GM18867 (cell line): ENCODE measurements at regions not wholly inside any gene's neighbourhood (a gene's known extent, or its start where the extent isn't known, plus 50 kb on each side); places are given as distances from the start of the nearest gene placed in this dataset.

Source experiments
- ATAC-seq: cut with Tn5 transposase; IDR thresholded peaks from one replicate; pipeline ENCODE4 v1.9.1; 2021; ENCODE audit warnings: mild to moderate bottlenecking, moderate library complexity; ENCODE audit not compliant: unreplicated experiment

GRCh38 chr2:138175066-138175465, 210.8 kb downstream of the HNMT start:
- no peak for ATAC-seq

GRCh38 chr2:138176862-138177439, 212.7 kb downstream of the HNMT start:
- ATAC-seq = no peak

GRCh38 chr2:138177693-138178092, 213.4 kb downstream of the HNMT start:
- ATAC-seq = no peak

- no peak for ATAC-seq
Observed at GRCh38 chr2:138180692-138181386, 216.6 kb downstream of the HNMT start.

- no peak for ATAC-seq
Observed at GRCh38 chr2:138182250-138182936, 218.1 kb downstream of the HNMT start.

DNA sequence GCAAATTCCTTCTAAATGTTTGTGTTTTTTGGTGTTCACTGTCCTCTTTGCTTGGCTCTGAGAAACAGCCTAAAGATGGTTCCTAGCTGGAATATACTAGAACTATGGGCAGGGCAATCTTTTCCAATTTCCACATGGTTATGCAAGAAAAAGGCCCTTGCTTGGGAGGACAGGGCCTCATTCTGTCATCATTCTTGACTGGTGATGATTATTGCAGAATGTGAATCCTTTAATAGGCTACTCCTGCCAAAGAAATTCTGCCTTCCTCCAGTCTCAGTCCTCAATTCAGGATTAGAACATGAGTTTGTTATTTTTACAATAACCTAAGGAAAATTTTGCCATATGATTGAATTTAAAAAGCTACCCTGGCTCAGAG, 218.7 kb downstream of the HNMT start:
- ATAC-seq = no peak

DNA sequence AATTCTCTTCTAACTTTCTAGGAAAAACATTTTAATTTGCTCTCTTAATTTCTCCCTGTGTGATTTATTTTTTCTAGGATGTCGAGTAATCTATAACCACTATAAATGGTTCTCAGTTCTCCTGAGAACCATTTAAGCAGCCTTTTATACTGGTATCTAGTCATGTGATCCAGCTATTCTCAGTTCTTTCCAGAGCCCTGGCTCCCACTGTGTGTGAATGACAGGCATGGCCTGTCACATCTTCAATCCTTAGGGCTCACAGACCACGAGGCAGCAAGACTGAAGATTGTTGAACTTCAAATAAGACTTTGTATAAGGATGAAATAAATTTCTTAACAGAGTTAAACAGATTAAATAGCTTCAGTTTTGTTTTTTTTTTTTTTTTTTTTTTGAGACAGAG, 219.4 kb downstream of the HNMT start:
- no peak for ATAC-seq

DNA sequence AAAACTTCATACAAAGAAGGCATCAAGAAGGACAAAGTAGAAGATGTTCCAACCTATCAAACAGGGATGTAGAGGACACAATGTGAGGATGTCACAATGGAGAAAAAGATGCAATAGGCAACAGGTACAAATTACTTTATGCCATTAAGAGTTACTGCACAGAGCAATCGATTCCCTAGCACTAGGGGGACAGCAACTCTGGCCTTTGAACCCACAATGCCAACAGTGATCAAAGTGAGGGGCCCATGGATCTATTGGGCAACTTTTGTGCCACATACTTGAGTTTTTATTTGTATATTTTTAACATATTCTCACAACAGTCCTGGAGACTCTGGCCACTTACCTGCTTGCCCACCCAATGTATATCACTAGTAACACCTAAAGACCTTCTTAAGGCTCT, 220.2 kb downstream of the HNMT start:
- ATAC-seq = no peak

DNA sequence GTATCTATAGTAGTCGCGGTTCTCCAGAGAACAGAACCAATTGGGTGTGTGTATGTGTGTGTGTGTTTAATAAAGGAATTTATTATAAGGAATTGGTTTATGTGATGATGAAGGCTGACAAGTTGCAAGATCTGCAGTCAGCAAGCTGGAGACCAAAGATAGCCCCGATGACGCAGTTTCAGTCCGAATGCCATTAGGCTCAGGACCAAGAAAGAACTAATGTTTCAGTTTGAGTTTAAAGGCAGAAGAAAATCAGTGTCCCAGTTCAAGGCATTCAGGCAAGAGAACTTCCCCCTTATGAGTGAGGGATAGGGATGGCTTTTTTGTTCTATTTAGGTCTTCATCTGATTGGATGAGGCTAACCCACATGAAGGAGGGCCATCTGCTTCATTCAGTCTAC, 221.6 kb downstream of the HNMT start:
- ATAC-seq = no peak

DNA sequence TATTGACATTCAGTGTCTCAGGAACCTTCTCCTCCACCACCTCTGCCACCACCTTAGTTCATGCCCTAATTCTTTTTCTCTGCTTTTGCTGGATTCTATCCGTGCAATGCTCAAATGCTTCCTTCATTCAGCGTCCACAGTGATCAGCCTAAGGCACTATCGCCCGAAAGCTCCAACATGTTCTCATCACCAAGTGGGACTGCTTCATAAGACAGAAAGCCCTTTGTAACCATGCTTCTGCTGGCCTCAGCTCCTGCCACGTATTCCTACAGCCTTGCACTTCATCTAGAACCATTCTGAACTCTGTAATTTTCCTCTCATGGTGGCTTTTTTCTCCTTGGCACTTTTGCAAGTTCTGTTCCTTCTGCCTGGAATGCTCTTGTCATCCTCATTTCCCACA, 222.9 kb downstream of the HNMT start:
- ATAC-seq = no peak

GRCh38 chr2:138190999-138191398, 226.7 kb downstream of the HNMT start:
- no peak for ATAC-seq

- ATAC-seq = no peak
Observed at GRCh38 chr2:138193416-138194213, 229.3 kb downstream of the HNMT start.

DNA sequence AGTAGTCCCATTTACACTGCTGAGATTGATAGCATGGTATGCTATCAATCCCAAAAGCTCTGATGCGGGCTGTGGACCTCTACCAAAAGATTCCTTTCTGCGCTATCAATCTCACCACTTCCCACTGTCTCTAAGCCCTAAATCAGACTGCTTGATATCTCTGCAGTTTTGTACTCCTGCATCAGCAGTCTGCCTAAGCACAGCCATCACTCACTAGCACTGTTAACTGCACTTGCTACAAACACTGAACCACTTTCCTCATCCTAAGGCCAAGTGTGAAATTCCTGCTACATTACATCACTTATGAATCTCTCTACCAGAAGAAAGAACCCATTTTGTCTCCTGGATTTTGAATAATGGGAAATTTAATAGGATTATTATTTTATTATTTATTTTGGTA, 237.0 kb downstream of the HNMT start:
- ATAC-seq = no peak

GRCh38 chr2:138202762-138203161, 238.5 kb downstream of the HNMT start:
- ATAC-seq = no peak

DNA sequence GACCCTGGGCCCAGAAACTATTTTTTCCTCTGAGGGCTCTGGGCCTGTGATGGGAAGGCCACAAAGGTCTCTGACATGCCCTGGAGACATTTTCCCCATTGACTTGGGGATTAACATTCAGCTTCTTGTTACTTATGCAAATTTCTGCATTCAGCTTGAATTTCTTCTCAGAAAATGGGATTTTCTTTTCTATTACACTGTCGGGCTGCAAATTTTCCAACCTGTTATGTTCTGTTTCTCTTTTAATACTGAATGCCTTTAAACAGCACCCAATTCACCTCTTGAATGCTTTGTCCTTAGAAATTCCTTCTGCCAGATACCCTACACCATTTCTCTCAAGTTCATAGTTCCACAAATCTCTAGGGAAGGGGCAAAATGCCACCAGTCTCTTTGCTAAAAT, 241.0 kb downstream of the HNMT start:
- ATAC-seq = no peak

DNA sequence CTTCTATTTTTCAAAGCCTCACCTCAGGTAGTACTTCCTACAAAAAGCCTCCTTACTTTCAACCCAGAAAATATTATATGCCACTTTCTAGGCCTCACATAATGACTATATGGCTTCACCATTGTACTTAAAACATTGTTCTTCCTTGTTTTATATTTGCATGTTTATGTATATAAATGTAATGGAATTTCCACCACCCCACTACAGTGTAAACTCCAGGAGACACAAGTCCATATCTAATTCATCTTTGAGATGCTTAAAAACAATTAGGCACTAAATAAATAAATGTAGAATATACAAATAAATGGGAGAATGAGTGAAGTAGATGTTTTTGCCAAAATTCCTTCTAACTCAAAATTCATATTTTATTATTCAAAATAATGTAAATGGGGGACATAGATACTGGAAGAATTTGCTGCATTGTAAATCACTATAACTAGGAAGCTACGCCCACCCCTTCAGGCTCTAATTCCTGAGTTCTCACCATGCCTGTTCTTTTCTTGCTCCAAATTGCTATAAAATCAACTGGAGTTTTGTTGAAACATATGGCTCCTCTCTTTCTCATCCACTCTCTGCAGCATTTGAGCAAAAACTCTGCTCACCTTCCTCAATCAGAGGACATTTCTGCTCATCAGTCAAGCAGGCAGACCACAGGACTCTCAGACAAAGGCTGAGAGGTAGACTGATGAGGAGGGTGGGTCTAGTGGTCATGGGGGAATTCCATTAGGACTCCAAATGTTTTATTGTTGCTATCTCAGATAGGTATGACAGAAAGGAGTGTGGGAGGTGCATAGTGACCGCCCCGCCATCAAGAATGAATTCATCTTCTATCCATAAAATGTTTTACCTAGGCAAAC, 243.0 kb downstream of the HNMT start:
- no peak for ATAC-seq

DNA sequence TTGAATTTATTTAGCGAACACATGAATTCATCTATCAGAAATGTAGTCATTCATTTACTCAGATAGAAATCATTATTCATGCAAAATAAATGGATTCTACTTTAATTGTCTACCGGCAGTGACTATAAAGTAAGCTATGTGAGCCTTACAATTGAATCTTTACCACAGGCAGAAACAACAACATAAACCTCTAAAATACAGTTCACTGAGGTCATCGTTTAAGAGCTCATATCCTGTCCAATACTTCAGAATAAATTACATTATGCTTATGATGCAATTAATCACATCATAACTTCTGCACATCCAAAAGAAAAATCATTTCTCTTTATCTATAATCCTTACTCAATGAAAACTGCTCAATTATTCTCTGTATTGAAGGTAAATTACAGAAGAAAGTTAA, 244.7 kb downstream of the HNMT start:
- no peak for ATAC-seq

GRCh38 chr2:138210487-138210886, 246.2 kb downstream of the HNMT start:
- no peak for ATAC-seq

- ATAC-seq = no peak
Observed at GRCh38 chr2:138212434-138212833, 248.2 kb downstream of the HNMT start.

DNA sequence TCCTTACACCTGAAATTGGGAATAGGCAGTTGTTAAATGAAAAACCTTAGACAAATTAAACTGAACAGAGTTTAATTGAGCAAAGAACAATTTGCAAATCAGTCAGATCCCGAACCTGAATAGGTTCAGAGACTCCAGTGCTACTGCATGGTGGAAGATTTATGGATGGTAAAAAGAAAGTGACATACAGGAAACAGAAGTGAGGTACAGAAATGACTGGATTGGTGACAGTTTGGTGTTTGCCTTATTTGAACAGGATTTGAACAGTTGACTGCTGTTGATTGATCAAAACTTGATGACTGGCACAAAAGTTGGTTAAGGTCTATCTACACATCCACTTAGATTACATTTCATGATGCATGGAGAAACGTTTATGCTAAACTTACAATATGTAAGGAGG, 248.8 kb downstream of the HNMT start:
- ATAC-seq = no peak

DNA sequence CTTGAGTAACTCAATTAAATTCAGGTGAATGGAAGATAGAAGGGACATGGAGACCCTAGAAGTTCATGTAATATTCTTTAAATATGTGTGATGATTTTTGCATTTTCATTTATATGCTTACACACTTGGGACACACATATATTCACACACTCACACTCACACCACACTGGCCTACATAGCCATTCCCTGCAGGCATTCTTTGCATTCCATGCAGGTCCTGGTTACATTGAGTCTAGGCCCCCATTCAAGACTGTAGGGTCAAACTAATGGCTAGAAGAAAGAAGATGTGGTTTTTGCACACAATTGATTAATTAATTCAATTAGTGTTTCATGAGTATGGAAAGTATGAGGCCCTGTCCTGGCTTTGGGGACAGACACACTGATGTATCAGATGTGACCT, 249.4 kb downstream of the HNMT start:
- ATAC-seq = no peak
